HG03342 (cell line): ENCODE measurements at regions not wholly inside any gene's neighbourhood (a gene's known extent, or its start where the extent isn't known, plus 50 kb on each side); places are given as distances from the start of the nearest gene placed in this dataset.
"Not testable (repeated sequence)": the region's sequence is repeated elsewhere in the genome, so short reads cannot be mapped to it uniquely, and the experiment has no call there.

ENCODE experiments used
- ATAC-seq: cut with Tn5 transposase; IDR thresholded peaks from one replicate; pipeline ENCODE4 v1.9.1; 2021; ENCODE audit warnings: mild to moderate bottlenecking, moderate library complexity; ENCODE audit not compliant: unreplicated experiment

DNA sequence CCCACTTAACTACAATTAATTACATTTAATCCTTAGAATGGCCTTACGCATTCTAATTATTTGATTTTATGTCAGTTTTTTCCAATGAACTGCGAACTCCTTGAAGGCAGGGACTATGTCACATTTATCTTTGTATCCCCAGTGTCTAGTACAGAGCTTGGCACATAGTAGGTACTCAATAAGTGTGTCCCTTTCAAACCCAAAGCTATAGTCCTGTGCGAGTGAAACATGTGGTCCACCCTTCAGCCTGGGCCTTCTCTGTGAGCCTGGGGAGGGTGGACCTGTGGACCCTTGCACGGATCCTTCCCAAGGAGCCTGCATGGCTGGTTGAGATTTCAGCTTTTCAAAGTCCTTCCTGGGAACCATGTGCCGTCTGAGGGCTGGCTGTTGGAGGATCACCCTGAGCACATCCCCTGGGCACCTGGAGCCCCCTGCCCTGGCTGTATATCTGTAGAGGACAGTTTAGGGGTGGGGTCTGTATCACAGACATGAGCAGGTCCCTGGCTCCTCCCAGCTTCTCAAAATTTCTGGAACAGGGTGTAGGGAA, 103.1 kb downstream of the IER5 start:
- no peak for ATAC-seq

DNA sequence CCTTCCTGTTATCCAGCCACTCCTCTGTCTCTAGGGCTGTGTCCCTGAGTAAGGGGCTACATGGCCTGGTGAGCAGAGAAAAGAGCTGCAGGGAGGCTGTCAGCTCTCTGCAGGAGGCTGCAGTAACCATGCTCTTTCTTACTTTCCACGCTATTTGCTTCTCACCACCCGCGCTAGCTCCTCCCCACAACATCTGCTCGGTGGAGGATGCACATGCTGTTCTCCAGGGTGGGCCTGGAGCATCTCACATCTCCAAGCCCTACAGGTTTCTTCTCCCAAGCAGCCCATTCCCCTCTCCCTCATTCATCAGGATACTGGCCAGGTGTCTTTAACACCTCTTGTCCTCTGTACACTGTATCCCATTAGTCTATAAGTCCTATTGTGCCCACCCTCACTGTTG, 103.8 kb downstream of the IER5 start:
- ATAC-seq: no peak

- no peak for ATAC-seq
Observed at GRCh38 chr1:181202986-181203555, 114.6 kb downstream of the IER5 start.

DNA sequence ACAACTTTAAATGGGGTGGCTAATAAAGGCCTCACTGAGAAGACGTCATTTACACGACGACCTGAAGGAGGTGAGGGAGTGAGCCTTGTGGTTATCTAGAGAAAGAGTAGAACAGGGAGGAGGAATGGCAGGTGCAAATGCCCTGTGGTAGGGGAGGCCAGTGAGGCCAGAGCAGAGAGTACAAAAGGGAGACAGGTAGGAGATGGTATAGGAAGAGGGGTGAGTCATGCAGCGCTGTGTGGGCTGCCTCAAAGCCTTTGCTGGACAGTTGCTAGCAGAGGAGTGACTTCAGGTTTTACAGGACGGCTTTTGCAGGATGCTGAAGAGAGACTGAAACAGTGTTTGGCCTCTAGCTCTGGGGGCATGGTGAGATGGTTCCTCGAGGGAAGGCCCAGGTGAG, 116.0 kb downstream of the IER5 start:
- ATAC-seq: no peak

DNA sequence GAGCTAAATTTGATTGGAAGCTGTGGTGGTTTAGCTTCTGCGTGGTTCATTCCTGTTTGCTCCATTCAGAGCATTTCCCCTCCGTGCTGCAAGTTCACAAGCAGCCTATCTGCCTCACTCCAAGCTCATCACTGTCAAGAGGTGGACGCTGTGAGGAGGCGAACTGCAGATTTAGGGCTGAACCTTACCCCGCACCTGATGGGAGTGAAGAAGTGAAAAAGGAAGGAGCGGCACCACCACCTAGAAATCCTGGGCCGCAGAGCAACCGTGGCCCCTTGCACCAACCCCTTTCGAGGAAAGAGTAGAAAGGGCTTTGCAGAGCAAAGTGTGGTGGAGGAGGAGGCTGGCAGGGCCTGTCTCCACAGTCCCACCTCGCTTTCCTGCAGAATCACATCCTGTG, 117.4 kb downstream of the IER5 start:
- ATAC-seq: no peak

DNA sequence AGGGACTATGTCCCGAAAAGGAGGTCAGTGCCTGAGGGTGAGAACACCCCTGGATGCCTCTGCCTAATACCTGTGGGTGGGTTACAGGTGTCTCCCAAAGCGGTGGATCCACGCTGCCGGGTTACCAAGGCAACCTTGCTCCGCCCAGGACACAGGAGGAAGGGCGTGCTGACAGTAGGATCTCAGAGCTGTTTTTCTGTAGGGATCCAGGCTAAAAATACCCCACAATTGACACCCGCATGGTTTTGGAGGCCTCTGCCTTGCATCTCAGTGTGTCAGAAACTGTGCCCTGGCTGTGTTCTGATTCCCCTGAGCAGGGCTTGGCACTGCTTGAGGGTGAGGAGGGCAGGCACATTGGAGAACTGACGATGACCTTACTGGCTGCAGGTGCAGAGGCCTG, 118.0 kb downstream of the IER5 start:
- no peak for ATAC-seq

GRCh38 chr1:181206979-181207790, 118.7 kb downstream of the IER5 start:
- no peak for ATAC-seq

DNA sequence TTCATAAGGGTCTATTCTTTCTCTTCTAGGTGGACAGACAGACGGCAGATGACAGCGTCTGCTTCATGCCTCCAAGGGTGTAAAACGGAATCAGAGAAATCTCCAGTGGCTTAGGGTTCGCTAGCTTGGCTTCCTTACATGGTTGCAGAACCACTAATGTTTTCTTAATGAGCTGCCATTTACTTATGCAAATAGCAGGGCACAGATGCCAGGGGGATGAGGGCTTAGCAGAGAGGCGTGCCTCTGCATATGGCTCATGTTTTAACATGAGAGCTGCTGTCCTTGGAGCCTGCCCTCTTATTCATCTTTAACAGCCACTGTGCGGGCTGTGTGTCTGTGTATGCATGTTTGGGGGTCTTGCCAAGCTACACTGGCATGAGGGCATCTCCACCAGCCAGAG, 119.6 kb downstream of the IER5 start:
- ATAC-seq: no peak

- ATAC-seq: no peak
Observed at GRCh38 chr1:181208967-181209366, 120.5 kb downstream of the IER5 start.

- ATAC-seq: no peak
Observed at GRCh38 chr1:181213056-181213455, 124.6 kb downstream of the IER5 start.

DNA sequence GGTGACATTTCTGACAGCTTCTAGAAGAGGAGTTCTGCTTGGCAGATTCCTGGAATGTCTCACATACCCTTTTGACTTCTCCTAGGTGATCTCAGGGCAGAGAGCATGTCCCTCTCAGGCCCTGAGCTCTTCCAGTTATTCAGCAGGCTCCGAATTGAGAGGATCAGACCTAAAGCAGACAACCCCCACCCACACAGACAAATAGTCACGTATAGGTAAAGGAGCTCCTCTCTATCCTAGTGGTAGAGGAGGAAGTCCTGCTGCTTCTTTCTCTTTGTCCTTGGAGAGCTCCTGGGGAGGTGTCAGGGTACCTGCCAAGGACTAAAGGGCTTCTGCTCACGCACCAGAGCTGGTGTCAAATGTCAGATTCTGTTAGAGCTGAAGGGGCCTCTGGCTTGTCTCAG, 128.1 kb downstream of the IER5 start:
- ATAC-seq: no peak

DNA sequence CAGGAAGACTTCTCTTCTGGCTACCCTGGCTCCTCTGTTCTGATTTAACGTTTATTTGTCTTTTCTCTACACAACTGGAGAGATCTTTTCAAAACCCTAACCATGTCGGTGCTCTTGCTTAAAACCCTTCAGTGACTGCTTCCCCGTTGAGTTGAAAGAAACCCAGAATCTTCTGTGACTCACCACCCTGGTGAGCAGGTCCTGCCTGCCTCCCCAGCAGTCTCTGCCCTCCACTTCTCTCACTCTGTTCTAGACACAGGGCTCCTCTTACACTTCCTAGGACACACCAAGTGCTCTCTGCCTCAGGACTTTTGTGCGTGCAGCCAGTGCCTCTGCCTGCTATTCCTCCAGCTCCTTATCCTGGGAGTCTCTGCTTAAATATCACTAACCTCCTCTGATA, 131.4 kb downstream of the IER5 start:
- ATAC-seq: no peak

DNA sequence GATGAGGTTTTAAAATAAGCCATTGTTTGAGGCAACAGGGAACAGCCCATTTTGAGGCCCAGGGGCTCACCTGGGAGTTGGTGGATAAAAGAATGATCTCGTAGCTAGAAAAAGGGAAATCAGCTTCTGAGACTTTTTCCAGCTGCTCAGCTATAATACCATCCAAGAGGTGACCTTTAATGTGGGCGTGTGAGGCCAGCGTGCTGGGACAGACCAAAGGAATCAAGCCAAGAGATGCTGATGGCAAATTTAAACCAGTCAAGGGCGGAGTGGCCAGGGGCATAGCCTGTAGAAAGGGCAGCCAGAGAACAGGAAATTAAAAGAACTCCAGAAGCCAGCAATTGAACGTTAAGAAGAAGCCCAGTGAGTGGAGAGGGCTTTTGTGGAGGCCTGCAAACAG, 132.6 kb downstream of the IER5 start:
- ATAC-seq: no peak

DNA sequence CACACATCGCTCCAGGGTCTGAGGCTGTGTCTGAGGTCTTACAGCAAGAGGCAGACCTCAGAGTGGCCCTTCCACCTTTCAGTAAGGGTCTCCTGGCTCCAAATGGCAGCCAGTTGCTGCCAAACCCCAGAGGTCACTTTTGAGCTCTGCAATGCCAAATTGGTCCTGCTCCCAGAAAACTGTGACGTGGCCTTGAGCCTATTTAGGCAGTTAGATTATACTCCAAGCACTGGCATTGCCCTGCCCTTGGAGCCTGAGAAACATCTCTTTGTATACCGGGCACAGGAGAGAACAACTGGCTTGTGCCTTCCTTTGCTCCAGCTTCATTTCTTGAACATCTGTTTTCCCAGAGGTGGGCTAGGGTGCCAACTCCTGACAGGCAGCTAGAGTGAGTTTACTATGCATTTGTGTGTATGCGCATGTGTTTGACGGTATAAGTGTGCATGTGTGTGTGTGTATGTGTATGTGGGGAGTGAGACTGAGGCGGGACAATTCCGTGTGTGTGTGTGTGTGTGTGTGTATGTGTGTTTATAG, 134.5 kb downstream of the IER5 start:
- no peak for ATAC-seq

GRCh38 chr1:181226728-181227127, 138.2 kb downstream of the IER5 start:
- not testable (repeated sequence) for ATAC-seq

- ATAC-seq: no peak
Observed at GRCh38 chr1:181239086-181239485, 150.6 kb downstream of the IER5 start.

DNA sequence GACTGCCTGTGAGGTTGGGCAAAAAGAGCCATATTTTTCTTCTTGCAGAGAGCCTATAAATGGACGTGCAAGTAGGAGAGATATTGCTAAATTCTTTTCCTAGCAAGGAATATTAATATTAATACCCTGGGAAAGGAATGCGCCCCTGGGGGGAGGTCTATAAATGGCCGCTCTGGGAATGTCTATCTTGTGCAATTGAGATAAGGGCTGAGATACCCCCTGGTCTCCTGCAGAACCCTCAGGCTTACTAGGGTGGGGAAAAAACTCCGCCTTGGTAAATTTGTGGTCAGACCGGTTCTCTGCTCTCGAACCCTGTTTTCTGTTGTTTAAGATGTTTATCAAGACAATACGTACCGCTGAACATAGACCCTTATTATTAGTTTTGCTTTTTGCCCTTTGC, 157.8 kb downstream of the IER5 start:
- not testable (repeated sequence) for ATAC-seq

DNA sequence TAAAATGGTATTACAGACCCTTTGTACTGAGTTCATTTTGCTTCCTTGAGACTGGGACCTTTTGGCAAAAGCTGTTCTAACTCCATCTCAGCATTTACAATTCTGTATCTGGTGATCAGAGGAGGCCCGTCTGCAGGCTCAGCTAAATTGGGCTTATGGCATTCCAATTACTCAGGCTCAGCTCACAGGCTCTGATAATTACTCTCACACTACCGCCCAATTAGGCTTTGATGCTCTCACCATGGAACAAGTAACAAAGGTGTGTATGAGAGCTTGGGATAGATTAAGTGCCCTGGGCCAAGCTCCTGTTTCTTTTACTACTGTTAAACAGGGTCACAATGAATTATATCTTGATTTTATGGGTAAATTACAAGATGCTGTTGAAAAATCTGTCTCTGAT, 159.9 kb downstream of the IER5 start:
- ATAC-seq: not testable (repeated sequence)

- no peak for ATAC-seq
Observed at GRCh38 chr1:181249186-181249585, 160.7 kb downstream of the IER5 start.

GRCh38 chr1:181250038-181250437, 161.5 kb downstream of the IER5 start:
- no peak for ATAC-seq

DNA sequence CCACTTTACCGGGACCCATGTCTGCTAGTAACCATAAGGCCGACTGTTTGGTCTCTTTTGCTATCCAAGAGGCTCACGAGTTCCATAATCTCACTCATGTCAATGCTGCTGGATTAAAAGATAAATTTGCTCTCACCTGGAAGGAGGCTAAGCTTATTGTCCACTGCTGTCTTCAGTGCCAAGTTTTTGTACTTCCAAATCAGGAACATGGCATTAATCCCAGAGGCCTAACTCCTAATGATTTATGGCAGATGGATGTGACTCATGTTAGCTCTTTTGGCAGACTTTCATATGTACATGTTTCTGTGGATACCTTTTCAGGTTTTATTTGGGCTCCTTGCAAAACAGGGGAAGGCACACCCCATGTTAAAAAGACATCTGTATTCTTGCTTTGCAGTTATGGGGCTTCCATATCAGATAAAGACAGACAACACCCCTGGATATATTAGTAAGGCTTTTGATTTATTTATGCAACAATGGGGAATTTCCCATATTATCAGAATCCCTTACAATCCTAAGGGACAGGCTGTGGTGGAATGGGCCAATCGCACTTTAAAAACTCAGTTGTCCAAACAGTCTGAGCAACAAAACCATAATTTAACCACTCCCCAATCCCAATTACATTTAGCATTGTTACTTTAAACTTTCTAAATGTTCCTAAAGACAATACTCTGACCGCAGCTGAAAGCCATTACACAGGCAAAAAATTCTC, 162.7 kb downstream of the IER5 start:
- no peak for ATAC-seq

- no peak for ATAC-seq
Observed at GRCh38 chr1:181251713-181252075, 163.2 kb downstream of the IER5 start.
